Endothelial cell (in vitro differentiated cells): ENCODE measurements at regions not wholly inside any gene's neighbourhood (a gene's known extent, or its start where the extent isn't known, plus 50 kb on each side); places are given as distances from the start of the nearest gene placed in this dataset.
"Not testable (repeated sequence)": the region's sequence is repeated elsewhere in the genome, so short reads cannot be mapped to it uniquely, and the experiment has no call there.

ENCODE experiments used
- DNase-seq: peaks from one replicate; pipeline ENCODE4 v3.0.0; 2021; ENCODE audit warnings: low spot score
- H3K27ac Mint-ChIP-seq: one replicate; pipeline ENCODE4 v1.8.0; 2021; ENCODE audit warnings: mixed read lengths, inconsistent platforms; ENCODE audit not compliant: unreplicated experiment
- H3K27me3 Mint-ChIP-seq: one replicate; pipeline ENCODE4 v1.8.0; 2021; ENCODE audit warnings: mild to moderate bottlenecking, moderate library complexity, mixed read lengths, inconsistent platforms; ENCODE audit not compliant: unreplicated experiment
- H3K36me3 Mint-ChIP-seq: one replicate; pipeline ENCODE4 v1.8.0; 2021; ENCODE audit warnings: mild to moderate bottlenecking, low read depth, mixed read lengths, inconsistent platforms; ENCODE audit not compliant: unreplicated experiment
- H3K4me1 Mint-ChIP-seq: one replicate; pipeline ENCODE4 v1.8.0; 2021; ENCODE audit warnings: mild to moderate bottlenecking, mixed read lengths, inconsistent platforms; ENCODE audit not compliant: unreplicated experiment
- H3K4me3 Mint-ChIP-seq: one replicate; pipeline ENCODE4 v1.8.0; 2021; ENCODE audit warnings: mild to moderate bottlenecking, mixed read lengths, inconsistent platforms; ENCODE audit not compliant: unreplicated experiment
- H3K9me3 Mint-ChIP-seq: one replicate; pipeline ENCODE4 v1.8.0; 2021; ENCODE audit warnings: mixed read lengths, inconsistent platforms; ENCODE audit not compliant: unreplicated experiment
- CTCF ChIP-seq: fragments of 200-600 bp; sonication (generic); IDR thresholded peaks from one replicate; pipeline ENCODE4 v1.5.0; 2021; ENCODE audit warnings: antibody characterized with exemption; ENCODE audit not compliant: unreplicated experiment

- not testable (repeated sequence) for H3K36me3 Mint-ChIP-seq, H3K4me1 Mint-ChIP-seq, H3K9me3 Mint-ChIP-seq, H3K4me3 Mint-ChIP-seq, H3K27me3 Mint-ChIP-seq, DNase-seq
- peak overlapping the region; percentile 40 for H3K27ac Mint-ChIP-seq
Observed at GRCh38 chr4:8941492-8941805, 69.8 kb upstream of the HMX1 start.

DNA sequence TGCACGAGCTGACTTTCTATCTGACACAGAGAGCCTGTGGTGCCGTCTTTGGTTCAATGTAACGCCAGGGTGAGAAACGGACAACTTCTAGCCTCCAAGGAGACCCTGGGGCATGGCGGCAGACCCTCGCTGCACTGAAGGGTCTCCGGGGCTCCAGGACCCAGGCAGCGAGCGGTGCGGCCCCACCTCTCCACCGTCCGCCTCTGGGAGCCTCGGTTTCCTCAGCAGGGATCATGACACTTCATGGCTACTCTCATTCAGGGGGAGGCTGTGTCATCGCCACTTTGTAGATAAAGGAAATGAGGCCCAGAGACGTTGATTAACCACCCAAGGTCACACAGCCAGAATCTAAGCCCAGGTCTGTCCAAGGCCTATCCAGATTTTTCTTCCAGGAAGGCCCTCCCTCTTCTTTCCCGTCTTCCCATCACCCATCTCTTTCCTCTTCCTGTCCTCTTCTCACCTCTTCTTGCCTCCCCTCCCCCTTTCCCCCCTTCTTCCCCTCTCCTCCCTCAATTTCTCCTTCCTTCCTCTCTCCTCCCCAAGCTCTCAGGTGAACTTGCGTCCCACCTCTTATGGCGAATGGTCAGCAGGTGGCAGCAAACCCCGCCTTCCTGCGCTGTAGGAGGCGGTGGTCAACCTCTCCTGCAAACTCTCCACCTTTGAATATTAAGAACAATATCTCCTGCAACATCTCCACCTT is 69.3 kb upstream of the HMX1 start:
- Mint-ChIP-seq H3K36me3 (no peaks in the 10 kb centered on the region), H3K9me3 (no peaks in the 10 kb centered on the region), H3K27me3 (peaks cover 2% of the 10 kb centered on the region), H3K27ac (peak overlapping the region; percentile 40), H3K4me1 (peaks cover 4% of the 10 kb centered on the region), H3K4me3 (no peak overlapping the region)
- TF ChIP-seq CTCF = peak; percentile 15
- DNase-seq = peak; percentile 50

DNA sequence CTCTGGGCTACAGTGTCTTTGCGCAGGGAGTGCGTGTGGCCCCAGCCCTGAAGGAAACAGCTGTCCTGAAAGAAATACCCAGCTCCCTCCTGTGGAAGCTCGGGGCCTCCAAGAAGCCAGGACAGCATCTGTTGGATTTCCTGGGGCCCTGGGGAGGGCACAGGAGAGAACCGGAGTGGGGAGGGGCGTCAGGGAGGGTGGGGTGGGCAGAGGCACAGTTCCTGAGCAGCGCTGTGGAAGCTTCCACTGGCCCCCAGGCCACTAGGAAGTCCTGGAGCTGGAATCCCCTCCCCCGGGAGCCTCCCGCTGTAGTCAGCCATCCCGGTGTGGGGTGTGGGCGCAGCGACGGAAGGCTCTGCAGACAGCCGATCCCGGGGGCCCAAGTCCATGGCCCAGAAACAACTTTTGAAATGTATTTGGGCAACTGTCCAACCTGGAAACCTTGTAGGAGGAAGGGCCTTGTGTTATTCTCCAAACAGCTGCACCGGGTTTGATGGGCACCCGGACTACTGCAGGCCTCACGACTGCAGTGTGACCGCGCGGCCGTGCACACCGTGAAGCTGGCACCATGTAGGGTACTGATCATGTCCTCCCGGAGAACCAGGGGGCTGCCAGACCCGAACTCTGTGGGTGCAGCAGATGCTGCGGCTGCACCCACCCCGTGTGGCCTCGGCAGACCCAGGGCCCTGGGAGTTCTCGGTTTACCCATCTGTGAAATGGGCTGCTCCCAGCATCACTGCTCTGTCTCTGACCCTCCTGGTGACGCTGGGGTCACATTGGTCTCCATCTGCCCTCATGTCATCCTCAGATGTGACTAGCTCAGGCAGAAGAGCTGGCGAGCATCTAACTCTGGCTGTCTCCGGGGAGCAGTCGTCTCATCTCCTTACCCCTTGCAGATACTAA is 68.5 kb upstream of the HMX1 start:
- H3K4me3 Mint-ChIP-seq = no peak overlapping the region
- H3K9me3 Mint-ChIP-seq = no peaks in the 10 kb centered on the region
- TF ChIP-seq CTCF = no peak
- peak; percentile 27 for DNase-seq
- no peaks in the 10 kb centered on the region for H3K36me3 Mint-ChIP-seq
- peaks cover 4% of the 10 kb centered on the region for H3K4me1 Mint-ChIP-seq
- H3K27ac Mint-ChIP-seq = no peak overlapping the region
- H3K27me3 Mint-ChIP-seq = peaks cover 2% of the 10 kb centered on the region

- Mint-ChIP-seq H3K27ac (no peak overlapping the region), H3K36me3 (no peaks in the 10 kb centered on the region), H3K4me3 (no peak overlapping the region), H3K9me3 (no peaks in the 10 kb centered on the region), H3K4me1 (peaks cover 4% of the 10 kb centered on the region), H3K27me3 (peaks cover 2% of the 10 kb centered on the region)
- no peak for TF ChIP-seq CTCF
- no peak for DNase-seq
Observed at GRCh38 chr4:8939160-8939839, 67.7 kb upstream of the HMX1 start.

DNA sequence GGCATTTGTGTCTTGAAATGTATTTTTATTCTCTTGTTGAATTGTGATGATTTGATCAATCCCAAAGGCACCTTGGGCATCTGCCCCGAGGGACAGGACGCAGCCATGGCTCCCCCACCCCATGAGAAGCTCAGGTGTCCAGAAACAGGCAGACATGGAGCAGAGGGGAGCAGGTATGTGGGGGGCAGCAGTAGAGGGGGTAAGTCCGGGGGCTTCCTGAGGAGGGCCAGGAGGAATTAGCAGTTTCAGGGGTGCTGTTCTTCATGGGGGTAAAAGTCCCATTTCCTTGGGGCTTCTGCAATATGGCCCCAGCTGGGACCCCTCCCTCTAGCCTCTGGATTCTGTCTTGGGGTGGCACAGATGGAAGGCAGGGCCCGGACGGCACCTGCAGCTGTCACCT is 67.0 kb upstream of the HMX1 start:
- peaks cover 4% of the 10 kb centered on the region for H3K4me1 Mint-ChIP-seq
- H3K4me3 Mint-ChIP-seq = no peak overlapping the region
- DNase-seq = no peak
- no peak overlapping the region for H3K27ac Mint-ChIP-seq
- TF ChIP-seq CTCF = no peak
- peaks cover 2% of the 10 kb centered on the region for H3K27me3 Mint-ChIP-seq
- H3K36me3 Mint-ChIP-seq = no peaks in the 10 kb centered on the region
- no peaks in the 10 kb centered on the region for H3K9me3 Mint-ChIP-seq
